HepG2 (cell line): ENCODE measurements at regions not wholly inside any gene's neighbourhood (a gene's known extent, or its start where the extent isn't known, plus 50 kb on each side); places are given as distances from the start of the nearest gene placed in this dataset.
A peak's percentile ranks its signal among the peaks of the same experiment; 100 is the strongest.

Experiments used
- ATAC-seq: fragments of 200-7000 bp; cut with Tn5 transposase; 3 replicates; pipeline ENCODE4 v1.9.1; 2020; ENCODE audit warnings: mild to moderate bottlenecking, moderate library complexity
- BruUV-seq: library from RNA; stranded (reverse); fragments of 400-500 nt; replicated peaks from 2 replicates; lab custom pipeline; 2021; lab: Mats Ljungman, UMichigan
- CTCF ChIA-PET: fragments of 300-600 bp; formaldehyde crosslinking; extraction: SDS; loops from one replicate; lab custom pipeline; 2021; ENCODE audit warnings: low total read pairs, inconsistent platforms, low intra/inter-chr PET ratio; lab: Yijun Ruan, JAX
- POLR2A ChIA-PET: fragments of 350-600 bp; sonication (Branson Sonifier 250); formaldehyde crosslinking; loops from one replicate; lab custom pipeline; 2020; ENCODE audit warnings: antibody characterized with exemption, inconsistent platforms; lab: Yijun Ruan, JAX
- DNase-seq: peaks from one replicate; pipeline ENCODE4 v3.0.0-alpha.2; 2015; ENCODE audit warnings: low spot score
- FAIRE-seq: peaks from 3 replicates; lab custom pipeline; 2011; peaks lifted over from hg19 to GRCh38; lab: Jason Lieb, UNC
- H2AFZ ChIP-seq: one replicate; pipeline ENCODE4 v1.6.1; 2011; ENCODE audit warnings: low read length, inconsistent platforms
- H3K27ac ChIP-seq: fragments of 300-600 bp; 3 replicates; pipeline ENCODE4 v1.8.0; 2011; ENCODE audit warnings: mixed run types, mild to moderate bottlenecking, mixed read lengths, low read length, inconsistent platforms; ENCODE audit not compliant: insufficient read depth; ENCODE audit errors: extremely low read length
- H3K27me3 ChIP-seq, 2 experiments: fragments of 200-600 bp in 1 of 2; 2 replicates in 1 of 2; 3 replicates in 1 of 2; pipeline versions ENCODE4 v1.6.0 to v1.8.0; 2011; ENCODE audit warnings: low read length in 2 of 2, mild to moderate bottlenecking in 2 of 2, moderate library complexity in 2 of 2, inconsistent platforms in 1 of 2; ENCODE audit not compliant: insufficient read depth in 2 of 2, control insufficient read depth in 1 of 2
- H3K36me3 ChIP-seq, 2 experiments: fragments of 200-600 bp in 1 of 2; replicated peaks in 1 of 2; 2 replicates in 1 of 2; 3 replicates in 1 of 2; pipeline versions ENCODE4 v1.5.1 to v1.8.0; 2011; ENCODE audit warnings: low read length in 2 of 2, inconsistent platforms in 1 of 2; ENCODE audit not compliant: insufficient read depth in 2 of 2, control insufficient read depth in 1 of 2
- H3K4me1 ChIP-seq: 2 replicates; pipeline ENCODE4 v1.5.1; 2012; ENCODE audit warnings: low read length, inconsistent platforms; ENCODE audit not compliant: insufficient read depth
- H3K4me2 ChIP-seq: 2 replicates; pipeline ENCODE4 v1.6.0; 2011; ENCODE audit warnings: low read depth, low read length, inconsistent platforms
- H3K4me3 ChIP-seq, 3 experiments: fragments of 200-600 bp in 1 of 3; sonication (generic), shearing (Covaris generic) in 1 of 3; replicated peaks in 1 of 3; 2 replicates each; pipeline ENCODE4 v1.5.1; 2011 to 2016; ENCODE audit warnings: low read length in 3 of 3, inconsistent platforms in 2 of 3, low read depth in 2 of 3, mild to moderate bottlenecking in 2 of 3, control low read depth in 1 of 3, mixed read lengths in 1 of 3; ENCODE audit not compliant: insufficient read depth in 1 of 3
- H3K79me2 ChIP-seq: one replicate; pipeline ENCODE4 v1.6.1; 2011; ENCODE audit warnings: low read length, inconsistent platforms; ENCODE audit not compliant: insufficient read depth
- H3K9ac ChIP-seq: 2 replicates; pipeline ENCODE4 v1.6.0; 2011; ENCODE audit warnings: mild to moderate bottlenecking, low read depth, low read length, inconsistent platforms; ENCODE audit not compliant: insufficient read depth
- H3K9me3 ChIP-seq: 2 replicates; pipeline ENCODE4 v1.5.1; 2012; ENCODE audit warnings: mild to moderate bottlenecking, low read length
- H4K20me1 ChIP-seq: 2 replicates; pipeline ENCODE4 v1.6.0; 2011; ENCODE audit warnings: inconsistent platforms, mild to moderate bottlenecking, low read length, moderate library complexity; ENCODE audit not compliant: insufficient read depth
- AHDC1 ChIP-seq: sonication (generic); formaldehyde crosslinking; IDR thresholded peaks from 2 replicates; pipeline ENCODE4 v1.5.1; 2020; ENCODE audit warnings: mild to moderate bottlenecking, missing genetic modification reagents, borderline replicate concordance
- ASH2L ChIP-seq: fragments of 300-600, 200-600 bp; sonication (generic); IDR thresholded peaks from 2 replicates; pipeline ENCODE4 v1.7.0; 2017; ENCODE audit warnings: low read depth, mild to moderate bottlenecking, moderate library complexity, mixed read lengths, low read length; ENCODE audit not compliant: insufficient read length
- KLF6 ChIP-seq: IDR thresholded peaks from 2 replicates; pipeline ENCODE4 v1.8.0; 2016; ENCODE audit warnings: missing biosample characterization, missing genetic modification reagents
- SETDB1 ChIP-seq: sonication (generic); formaldehyde crosslinking; IDR thresholded peaks from 2 replicates; pipeline ENCODE4 v1.5.1; 2020; ENCODE audit warnings: missing genetic modification reagents, mild to moderate bottlenecking, borderline replicate concordance
- WGBS: methylation state at CpG from one replicate; pipeline ENCODE4 v1.1.6; 2017; ENCODE audit warnings: low lambda C conversion rate; 5-methylcytosine and 5-hydroxymethylcytosine counted together
- in situ Hi-C: cut with HindIII; loops from 2 replicates; pipeline ENCODE4 v1.10.0; 2017; ENCODE audit warnings: low pct_unique_long_range_greater_than_20kb; ENCODE audit not compliant: extremely low pct_ligation_motif_present
- intact Hi-C: fragments of 100-400 bp; cut with micrococcal nuclease; formaldehyde crosslinking; loops from one replicate; pipeline ENCODE4 v1.10.0; 2022; ENCODE audit not compliant: unreplicated experiment

GRCh38 chr14:61609884-61610283, 85.4 kb upstream of the HIF1A start:
- Histone ChIP-seq H3K4me3 (no peak overlapping the region), H3K4me1 (peaks cover 39% of the 10 kb centered on the region), H3K36me3 (no peaks in the 10 kb centered on the region), H3K9ac (no peak overlapping the region), H4K20me1 (no peaks in the 10 kb centered on the region), H2AFZ (no peak overlapping the region)
- CTCF ChIA-PET: no interaction called here
- intact Hi-C loops: loop anchor here (2.0 to 5.0 kb wide), 4 partner anchors 49 to 107 kb away; partner anchors contain the start of gene HIF1A
- no peak for ATAC-seq
- BruUV-seq: no TSS peak
- TF ChIP-seq AHDC1 (0 out of 2 replicates have a peak, but pooled peaks have one; percentile 6), SETDB1 (CRISPR knock-in tag) (no peak), KLF6 (CRISPR knock-in tag) (no peak), ASH2L (no peak)
- TF ChIP-seq, all 625 proteins: peak for 1
- in situ Hi-C loops: loop anchor here (10.0 kb wide), 1 partner anchor 85 kb away; the partner anchor contains the start of gene HIF1A
- H3K4me2 ChIP-seq: peak overlapping the region; percentile 93
- no peak for DNase-seq
- no peaks in the 10 kb centered on the region for H3K79me2 ChIP-seq
- FAIRE-seq: no peak
- POLR2A ChIA-PET: interaction anchor here (1.0 to 3.4 kb wide), 10 partner anchors 8 to 87 kb away, joined by 3 to 33 read pairs (median 4); partner anchors contain the start of gene HIF1A
- H3K27ac ChIP-seq: no peak overlapping the region
- no peaks in the 10 kb centered on the region for H3K27me3 ChIP-seq
- 79% methylated on average over 5 of the region's 5 CpGs for WGBS
- no peaks in the 10 kb centered on the region for H3K9me3 ChIP-seq
